NCI-H345 treated with DMSO at 0.1 percent for 48 hours (cell line): ENCODE measurements at regions not wholly inside any gene's neighbourhood (a gene's known extent, or its start where the extent isn't known, plus 50 kb on each side); places are given as distances from the start of the nearest gene placed in this dataset.
"Not testable (repeated sequence)": the region's sequence is repeated elsewhere in the genome, so short reads cannot be mapped to it uniquely, and the experiment has no call there.

Experiments used
- DNase-seq: peaks from one replicate; lab custom pipeline; 2025; ENCODE audit not compliant: unreplicated experiment; lab: John Stamatoyannopoulos, UW

GRCh38 chr3:187995667-187996066 lies 158.3 kb upstream of the LPP start:
- no peak for DNase-seq

DNA sequence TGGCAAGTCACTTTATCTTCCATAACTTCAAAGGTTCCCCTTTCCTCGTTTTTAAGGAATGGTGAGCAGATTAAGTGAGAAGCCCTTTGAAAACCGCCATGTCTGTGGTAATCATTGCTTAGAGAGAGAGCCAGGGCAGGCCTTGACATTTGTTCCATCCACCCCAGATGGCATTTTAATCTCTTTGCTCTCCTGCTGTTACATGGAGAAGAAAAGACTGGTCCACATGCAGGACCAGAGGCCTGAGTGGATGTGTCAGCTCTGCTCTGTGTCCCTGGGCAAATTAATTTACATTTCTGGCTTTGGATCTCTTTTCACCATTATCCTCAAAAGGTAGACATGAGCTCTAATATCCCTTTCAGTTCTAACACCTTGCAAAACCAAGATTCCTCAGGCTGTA lies 157.3 kb upstream of the LPP start:
- DNase-seq, result no peak

GRCh38 chr3:187997490-187997889 lies 156.5 kb upstream of the LPP start:
- no peak for DNase-seq

DNA sequence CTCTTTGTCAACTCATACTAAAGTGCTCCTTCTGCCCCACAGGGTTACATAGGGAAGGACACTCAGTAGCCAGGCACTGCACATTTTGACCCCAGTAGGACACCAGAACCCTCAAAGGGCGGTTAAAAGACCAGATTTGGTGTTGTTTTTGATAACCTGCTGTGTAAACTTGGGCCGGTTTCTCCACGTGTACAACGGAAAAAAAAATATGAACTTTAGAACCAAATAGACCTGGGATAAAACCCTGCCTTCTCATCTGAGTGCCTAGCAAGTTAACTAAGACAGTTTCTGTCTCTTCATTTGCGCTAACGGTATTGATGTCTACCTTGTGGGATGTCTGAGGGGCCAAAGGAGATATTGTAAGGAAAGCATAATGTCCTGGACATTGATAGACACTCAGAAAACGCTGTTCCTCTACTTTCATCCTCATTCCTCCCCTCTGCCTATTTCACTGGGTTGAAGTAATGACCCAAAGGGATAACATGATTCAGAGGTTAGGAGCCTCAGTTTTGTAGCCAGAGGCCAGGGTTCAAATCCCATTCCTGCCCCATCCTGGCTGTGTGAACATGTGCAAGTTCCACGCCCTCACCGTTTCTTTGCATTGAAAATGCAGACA lies 155.9 kb upstream of the LPP start:
- DNase-seq, result no peak

DNA sequence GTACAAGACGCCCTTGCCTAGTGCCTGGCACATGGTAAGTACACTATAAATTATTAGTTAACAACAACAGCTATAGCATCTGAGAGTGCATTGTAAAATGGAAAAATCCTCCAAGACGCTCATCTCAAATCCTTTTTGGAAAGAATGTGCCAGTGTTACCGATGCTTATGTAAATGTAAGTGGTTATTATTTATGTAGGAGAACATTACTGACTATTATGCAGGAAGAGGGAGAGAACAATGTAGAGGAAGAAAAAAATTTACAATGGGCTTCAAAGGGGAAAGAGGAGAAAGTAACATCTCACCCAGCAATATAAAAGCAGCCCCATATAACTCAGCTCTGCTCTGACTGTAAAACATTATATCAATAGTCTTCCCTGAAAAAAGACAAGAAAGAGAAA lies 155.3 kb upstream of the LPP start:
- no peak for DNase-seq

GRCh38 chr3:187999821-188000220 lies 154.1 kb upstream of the LPP start:
- no peak for DNase-seq

DNA sequence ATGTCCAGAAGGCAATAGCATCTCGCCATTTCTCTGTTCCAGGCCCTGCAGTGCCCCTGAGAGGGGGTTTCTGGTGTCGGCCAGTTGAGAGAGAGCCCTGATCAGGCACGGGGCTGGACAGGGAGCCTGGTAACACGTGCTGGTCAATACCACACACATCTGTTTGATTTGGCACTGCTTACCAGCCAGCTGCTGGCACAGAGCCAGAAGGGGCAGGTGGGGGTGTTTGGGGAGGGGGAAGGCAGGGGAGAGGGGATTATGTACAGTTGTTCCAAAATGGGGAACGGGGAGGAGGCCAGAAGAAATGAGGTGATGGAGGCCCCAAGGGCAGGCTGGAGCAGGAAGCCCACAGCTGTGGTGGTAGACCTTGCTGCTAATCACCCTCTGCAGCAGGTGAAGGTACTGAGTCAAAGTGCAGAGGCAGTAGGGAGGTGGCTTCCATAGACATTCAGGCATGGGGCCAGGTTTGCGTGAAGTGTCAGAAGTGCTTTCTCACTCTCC lies 153.5 kb upstream of the LPP start:
- peak; percentile 76 for DNase-seq

DNA sequence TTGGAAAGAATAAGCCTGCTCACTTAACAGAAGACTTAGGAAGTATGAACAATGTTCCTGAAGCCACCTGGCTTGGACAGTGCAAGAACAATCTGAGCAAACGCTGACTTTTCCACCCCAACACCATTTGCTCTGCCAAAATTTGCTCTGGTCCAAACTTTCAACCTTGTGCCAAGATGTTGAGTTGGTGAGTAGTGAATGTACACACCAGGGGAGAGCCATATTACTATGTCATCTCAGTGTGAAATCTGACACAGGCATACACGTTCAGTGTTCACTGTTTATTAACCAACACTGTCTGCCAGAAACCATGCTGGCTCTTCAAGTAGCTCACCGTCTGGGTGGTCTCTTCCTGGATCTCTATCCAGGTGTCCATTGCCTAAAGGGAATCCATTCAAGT lies 152.9 kb upstream of the LPP start:
- peak; percentile 91 for DNase-seq

DNA sequence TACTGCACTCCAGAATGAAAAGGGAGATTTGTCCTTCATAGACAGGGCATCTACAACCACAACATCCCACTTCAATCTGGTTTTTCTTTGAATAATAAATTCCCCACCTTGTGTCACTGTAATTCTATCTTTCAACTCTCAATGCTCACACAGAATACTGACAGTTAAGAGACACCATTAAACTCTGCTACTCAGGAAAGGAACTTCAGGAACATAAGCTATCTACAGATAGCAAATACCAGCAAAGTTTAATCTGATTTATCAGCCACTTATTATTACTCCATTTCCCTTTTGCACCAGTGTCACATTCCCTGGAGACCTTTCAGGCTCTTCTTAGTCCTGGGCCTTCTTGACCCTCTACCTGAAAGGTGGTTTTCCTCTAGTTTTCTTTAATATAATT lies 152.0 kb upstream of the LPP start:
- no peak for DNase-seq

GRCh38 chr3:188002626-188003138 lies 151.3 kb upstream of the LPP start:
- no peak for DNase-seq

DNA sequence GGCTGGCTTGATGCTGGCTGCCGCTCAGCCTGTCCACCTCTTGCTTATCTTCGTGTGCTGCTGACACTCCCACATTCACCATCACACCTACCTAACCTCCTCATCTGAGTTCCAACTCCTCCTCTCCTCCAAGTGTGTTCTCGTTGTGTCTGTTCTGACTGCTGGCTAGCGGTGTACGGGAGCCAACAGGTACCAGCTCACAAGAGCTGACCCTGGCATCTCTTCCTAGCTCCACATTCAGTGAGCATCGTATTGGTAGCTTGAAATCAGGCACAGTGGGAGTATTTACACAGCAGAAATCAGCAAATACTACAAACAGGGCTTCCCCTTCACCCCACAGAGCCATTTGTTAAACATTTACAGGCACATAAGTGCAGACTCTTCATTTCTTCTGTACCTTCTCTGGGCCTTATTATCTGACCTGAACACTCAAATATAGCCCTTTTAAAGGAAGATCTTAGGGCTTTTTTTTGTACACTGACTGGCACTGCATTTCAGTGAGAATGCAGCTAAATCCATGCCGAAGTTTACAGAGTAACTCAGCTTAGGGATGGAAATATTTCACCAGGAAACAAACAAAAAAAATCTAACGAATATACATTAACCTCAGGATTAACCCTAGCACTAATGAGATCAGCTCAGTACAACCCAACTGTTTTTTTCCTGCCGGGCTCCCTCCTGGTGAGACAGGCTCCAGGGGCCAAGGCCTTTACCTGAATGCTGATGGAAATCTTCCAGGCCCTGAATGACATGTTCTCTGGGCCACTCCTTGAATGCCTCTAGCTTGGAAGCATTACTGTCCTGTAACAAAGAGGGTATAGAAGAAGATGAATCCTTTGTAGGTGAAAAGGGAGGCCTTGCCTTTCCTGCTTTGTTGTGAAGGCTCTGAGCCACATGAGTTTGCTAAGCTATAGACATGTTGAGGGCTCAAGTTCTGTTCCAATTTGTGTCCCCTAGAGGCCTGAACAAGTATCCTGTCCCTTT lies 150.5 kb upstream of the LPP start:
- DNase-seq, result peak; percentile 91

DNA sequence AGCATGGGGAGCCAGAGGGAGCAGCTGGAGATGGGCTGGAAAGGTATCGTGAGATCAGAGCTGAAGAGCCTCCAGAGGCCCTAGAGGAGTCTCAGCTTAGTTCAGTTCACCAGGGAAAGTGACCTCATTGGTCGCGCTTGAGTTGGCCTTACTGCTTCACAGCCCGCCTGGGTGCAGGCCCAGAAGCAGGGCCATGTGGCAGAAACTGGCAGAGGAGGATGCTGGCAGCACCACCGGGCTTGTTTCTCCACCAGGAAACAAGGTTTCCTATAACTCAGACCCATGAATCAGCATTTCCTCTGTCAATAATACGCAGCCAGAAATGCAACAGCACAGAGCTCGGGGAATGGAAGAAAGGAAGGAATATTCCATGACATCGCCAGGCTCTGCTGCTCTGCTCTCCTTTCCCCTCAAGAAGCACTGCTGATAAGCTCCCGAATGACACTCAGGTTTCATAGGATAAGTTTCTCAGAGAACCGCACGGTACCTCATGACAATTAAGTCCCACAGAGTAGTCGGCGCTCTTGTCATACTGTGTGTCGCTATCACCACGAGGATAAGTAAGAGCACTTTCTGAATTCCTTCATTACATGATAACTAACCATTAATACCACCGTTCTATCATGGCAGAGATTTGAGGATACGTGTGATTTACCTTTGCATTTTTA lies 147.1 kb upstream of the LPP start:
- no peak for DNase-seq

DNA sequence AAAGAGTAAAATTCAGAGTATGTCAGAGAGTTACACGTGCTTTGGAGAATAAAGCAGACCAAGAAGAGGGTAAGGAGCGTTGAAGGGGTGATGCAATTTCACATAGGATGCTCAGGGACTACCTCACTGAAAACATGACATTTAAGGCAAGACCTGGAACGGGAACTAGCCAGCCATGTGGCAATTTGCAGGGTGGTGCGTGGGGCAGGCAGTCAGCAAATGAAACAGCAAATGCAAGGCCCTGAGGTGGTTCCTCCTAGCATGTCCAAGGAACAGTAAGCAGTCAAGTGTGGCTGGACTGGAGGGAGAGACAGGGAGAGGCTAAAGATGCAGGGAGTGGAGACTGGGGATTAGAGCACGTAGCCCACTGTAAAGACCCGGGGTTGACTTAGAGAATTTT lies 146.1 kb upstream of the LPP start:
- DNase-seq, result no peak

DNA sequence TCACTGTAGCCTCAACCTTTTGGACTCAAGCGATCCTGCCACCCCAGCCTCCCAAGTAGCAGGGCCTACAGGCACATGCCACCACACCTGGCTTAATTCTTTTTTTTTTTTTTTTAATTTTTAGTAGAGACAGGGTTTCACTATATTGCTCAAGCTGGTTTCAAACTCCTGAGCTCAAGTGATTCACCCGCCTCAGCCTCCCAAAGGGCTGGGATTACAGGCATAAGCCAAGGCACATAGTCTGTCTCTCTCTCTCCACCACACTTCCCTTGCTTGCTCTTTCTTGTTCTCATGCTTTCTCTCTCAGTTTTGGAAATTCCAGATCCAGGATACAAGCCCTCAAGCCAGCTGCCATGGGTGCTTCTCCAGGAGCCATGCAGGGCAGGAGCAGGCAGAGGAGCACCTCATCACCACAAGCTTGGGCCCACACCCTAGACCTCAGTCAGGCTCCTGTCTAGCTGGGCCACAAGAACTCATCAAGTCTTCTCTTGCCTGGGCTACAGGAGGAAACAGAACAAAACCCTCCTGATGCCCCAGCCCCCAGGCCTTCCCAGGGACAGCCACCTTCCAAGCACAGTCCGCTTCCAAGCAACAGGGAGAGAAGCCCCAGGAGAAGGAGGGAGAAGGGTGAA lies 145.3 kb upstream of the LPP start:
- no peak for DNase-seq

GRCh38 chr3:188010478-188010877 lies 143.5 kb upstream of the LPP start:
- DNase-seq, result no peak

DNA sequence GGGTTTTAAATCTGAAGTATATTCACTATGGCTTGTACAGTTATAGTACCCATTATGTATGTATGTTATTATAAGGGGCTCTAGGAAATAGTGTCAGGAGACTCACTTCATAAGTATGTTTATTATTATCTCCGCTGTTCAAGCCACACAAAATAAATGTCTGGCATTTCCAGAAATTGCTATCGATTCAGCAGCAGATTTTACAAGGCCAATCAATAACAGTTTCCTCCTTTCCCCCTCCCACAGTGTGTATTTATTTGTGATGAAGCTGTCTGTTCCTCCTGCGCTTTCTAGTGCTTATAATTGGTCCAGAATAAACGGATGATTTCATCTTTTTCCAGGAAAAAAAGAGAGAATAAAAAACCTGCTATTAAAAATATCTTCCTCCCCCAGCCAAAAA lies 134.2 kb upstream of the LPP start:
- DNase-seq, result no peak

- DNase-seq, result no peak
Measured at GRCh38 chr3:188021041-188021440, 132.9 kb upstream of the LPP start.

DNA sequence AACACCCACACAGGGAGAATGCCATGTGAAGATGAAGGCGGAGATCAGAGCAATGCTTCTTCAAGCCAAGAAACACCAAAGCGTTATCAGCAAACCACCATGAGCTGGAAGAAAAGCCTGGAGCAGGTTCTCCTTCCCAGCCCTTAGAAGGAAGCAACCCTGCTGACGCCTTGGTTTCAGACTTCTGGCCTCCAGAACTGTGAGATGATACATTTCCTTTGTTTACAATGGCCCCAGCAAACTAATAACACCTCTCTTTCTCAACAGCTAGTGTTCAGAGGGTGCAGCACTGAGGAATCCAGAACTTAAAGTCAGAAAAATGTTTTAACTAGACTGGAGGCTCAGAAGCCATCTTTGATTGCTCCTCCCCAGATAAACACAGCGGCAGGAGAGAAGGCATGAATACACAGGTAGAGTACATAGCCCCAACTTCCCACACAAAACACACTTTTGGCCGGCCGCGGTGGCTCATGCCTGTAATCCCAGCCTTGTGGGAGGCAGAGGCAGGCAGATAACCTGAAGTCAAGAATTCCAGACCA lies 132.4 kb upstream of the LPP start:
- no peak for DNase-seq

DNA sequence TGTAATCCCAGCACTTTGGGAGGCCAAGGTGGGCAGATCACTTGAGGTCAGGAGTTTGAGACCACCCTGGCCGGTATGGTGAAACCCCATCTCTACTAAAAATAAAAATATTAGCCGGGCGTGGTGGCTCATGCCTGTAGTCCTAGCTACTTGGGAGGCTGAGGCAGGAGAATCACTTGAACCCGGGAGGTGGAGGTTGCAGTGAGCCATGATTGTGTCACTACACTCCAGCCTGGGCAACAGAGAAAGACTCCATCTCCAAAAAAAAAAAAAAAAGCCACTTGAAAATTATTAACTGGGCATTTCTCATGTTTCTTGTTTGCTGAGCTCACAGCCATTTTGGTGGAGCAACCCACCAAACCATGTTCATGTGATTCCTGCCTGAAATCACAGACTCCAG lies 131.1 kb upstream of the LPP start:
- DNase-seq, result not testable (repeated sequence)

DNA sequence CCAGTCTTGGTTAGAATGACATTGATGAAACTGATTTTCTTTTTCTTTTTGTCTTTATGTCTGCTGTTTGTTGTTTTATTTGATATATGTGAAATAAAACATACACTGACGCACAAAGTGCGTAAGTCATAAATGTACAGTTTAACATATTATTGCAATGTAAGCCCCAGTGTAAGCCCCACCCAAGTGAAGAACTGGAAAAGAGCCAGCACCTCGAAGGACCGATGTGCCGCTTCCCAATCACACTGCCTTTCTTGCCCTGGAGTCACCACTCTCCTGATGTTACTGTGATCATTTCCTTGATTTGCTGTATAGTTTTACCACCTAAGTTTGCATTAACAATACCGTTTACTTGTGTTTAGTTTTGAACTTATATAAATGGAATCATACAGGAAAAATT lies 128.4 kb upstream of the LPP start:
- DNase-seq, result no peak
